Endodermal cell (in vitro differentiated cells): ENCODE measurements at regions not wholly inside any gene's neighbourhood (a gene's known extent, or its start where the extent isn't known, plus 50 kb on each side); places are given as distances from the start of the nearest gene placed in this dataset.
"Not testable (repeated sequence)": the region's sequence is repeated elsewhere in the genome, so short reads cannot be mapped to it uniquely, and the experiment has no call there.

Experiments used
- DNase-seq: peaks from one replicate; pipeline ENCODE4 v3.0.0-alpha.2; 2017
- H3K27ac ChIP-seq: 2 replicates; pipeline ENCODE4 v1.5.1; 2013; ENCODE audit warnings: mild to moderate bottlenecking, low read depth, low read length, moderate library complexity
- H3K27me3 ChIP-seq: 2 replicates; pipeline ENCODE4 v1.6.1; 2013; ENCODE audit warnings: mild to moderate bottlenecking, low read length, moderate library complexity; ENCODE audit not compliant: insufficient read depth, control insufficient read depth, poor library complexity, severe bottlenecking
- H3K36me3 ChIP-seq: 2 replicates; pipeline ENCODE4 v1.7.0; 2013; ENCODE audit warnings: mild to moderate bottlenecking, low read length, moderate library complexity; ENCODE audit not compliant: control insufficient read depth, insufficient read depth
- H3K4me1 ChIP-seq: one replicate; pipeline ENCODE4 v1.7.0; 2013; ENCODE audit warnings: low read length; ENCODE audit not compliant: control insufficient read depth, insufficient read depth
- H3K4me3 ChIP-seq: 2 replicates; pipeline ENCODE4 v1.5.1; 2013; ENCODE audit warnings: mild to moderate bottlenecking, low read length, moderate library complexity
- H3K9ac ChIP-seq: 2 replicates; pipeline ENCODE4 v1.6.1; 2013; ENCODE audit warnings: mild to moderate bottlenecking, low read length, moderate library complexity; ENCODE audit not compliant: poor library complexity, severe bottlenecking; ENCODE audit errors: extremely low read depth
- H3K9me3 ChIP-seq: 2 replicates; pipeline ENCODE4 v1.6.1; 2013; ENCODE audit warnings: mild to moderate bottlenecking, low read length, moderate library complexity; ENCODE audit not compliant: control insufficient read depth
- H3K27ac Mint-ChIP-seq: 2 replicates; pipeline ENCODE4 v1.8.0; 2020; ENCODE audit warnings: mixed read lengths
- H3K27me3 Mint-ChIP-seq: 2 replicates; pipeline ENCODE4 v1.8.0; 2021; ENCODE audit warnings: mild to moderate bottlenecking, mixed read lengths; ENCODE audit not compliant: insufficient read depth
- H3K36me3 Mint-ChIP-seq: 2 replicates; pipeline ENCODE4 v1.8.0; 2020; ENCODE audit warnings: low read depth, mixed read lengths
- H3K4me1 Mint-ChIP-seq: 2 replicates; pipeline ENCODE4 v1.8.0; 2020; ENCODE audit warnings: mixed read lengths
- H3K4me3 Mint-ChIP-seq: 2 replicates; pipeline ENCODE4 v1.8.0; 2020; ENCODE audit warnings: mild to moderate bottlenecking, moderate library complexity, mixed read lengths
- H3K9me3 Mint-ChIP-seq: 2 replicates; pipeline ENCODE4 v1.8.0; 2020; ENCODE audit warnings: mild to moderate bottlenecking, mixed read lengths
- WGBS, 2 experiments: methylation state at CpG; one replicate each; pipeline versions ENCODE4 v1.1.5 to v1.1.7; 2013; ENCODE audit warnings: missing lambda C conversion rate in 2 of 2, mixed read lengths in 1 of 2; ENCODE audit not compliant: insufficient coverage in 1 of 2, insufficient read length in 1 of 2; 5-methylcytosine and 5-hydroxymethylcytosine counted together

DNA sequence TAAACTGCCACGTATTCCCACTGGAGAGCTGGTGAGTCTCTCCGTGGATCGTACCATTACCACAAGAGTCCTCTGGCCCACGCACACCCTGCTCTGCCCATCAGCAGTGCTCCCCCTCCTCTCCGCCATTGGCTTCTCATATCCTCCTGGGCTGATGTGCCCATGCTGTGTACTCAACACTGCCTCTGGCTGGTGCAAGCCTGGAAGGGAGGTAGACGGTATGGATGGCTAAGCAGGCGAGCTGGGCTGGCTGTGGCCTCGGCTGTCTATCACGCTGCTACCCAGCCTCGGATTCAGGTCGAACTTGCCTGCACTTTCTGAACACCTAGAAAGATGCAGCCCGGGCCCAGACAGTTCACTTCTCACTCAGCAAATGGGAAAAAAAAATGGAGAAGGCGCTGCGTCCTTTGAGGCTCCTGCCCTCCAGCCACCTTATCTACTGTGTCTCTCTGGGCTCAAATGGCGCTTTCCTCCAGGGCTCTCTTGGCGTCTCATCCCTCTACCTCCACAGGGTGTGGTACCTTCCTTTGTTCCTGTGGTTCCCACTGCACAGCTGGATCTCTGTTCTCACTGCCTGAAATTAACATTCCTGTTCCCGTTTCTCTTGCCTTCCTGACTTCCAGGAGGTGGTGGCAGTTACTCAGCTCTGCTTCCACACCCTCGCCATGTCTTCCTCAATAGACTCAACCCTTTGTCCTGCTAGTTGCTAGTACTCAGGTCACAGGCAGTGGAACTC, 262.3 kb upstream of the PLGLB1 start:
- WGBS, 2 experiments, result 76 to 79% methylated on average over 7 to 14 of the region's 18 CpGs
- H3K4me3 Mint-ChIP-seq, H3K9ac ChIP-seq, H3K27me3 Mint-ChIP-seq, H3K27ac ChIP-seq, H3K36me3 ChIP-seq, H3K9me3 ChIP-seq, H3K9me3 Mint-ChIP-seq, H3K27me3 ChIP-seq, H3K4me3 ChIP-seq, H3K4me1 ChIP-seq, H3K4me1 Mint-ChIP-seq, H3K27ac Mint-ChIP-seq, H3K36me3 Mint-ChIP-seq: not testable (repeated sequence)
- DNase-seq, result peak; percentile 67

DNA sequence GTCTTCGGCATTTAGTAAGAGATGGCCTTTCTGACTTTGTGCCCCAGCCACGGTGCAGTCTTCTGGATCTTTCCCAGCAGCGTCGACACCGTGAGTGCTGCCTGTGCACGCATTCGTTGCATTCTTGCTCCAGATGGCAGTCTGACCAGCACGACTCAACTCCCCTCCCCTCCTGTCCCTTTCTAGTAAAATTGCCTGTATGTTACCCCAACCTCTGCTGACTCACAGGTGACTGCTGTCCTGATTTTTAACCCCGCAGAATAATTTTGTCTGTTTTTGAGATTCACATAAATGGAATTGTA, 262.8 kb upstream of the PLGLB1 start:
- not testable (repeated sequence) for H3K9ac ChIP-seq, H3K4me1 Mint-ChIP-seq, H3K27ac Mint-ChIP-seq, DNase-seq, H3K9me3 ChIP-seq, H3K27me3 Mint-ChIP-seq, H3K27ac ChIP-seq, H3K4me1 ChIP-seq, H3K9me3 Mint-ChIP-seq, H3K36me3 Mint-ChIP-seq, H3K4me3 Mint-ChIP-seq, H3K36me3 ChIP-seq, H3K4me3 ChIP-seq, H3K27me3 ChIP-seq
- WGBS, 2 experiments, result no CpG with 5 or more reads among the region's 9 CpGs

DNA sequence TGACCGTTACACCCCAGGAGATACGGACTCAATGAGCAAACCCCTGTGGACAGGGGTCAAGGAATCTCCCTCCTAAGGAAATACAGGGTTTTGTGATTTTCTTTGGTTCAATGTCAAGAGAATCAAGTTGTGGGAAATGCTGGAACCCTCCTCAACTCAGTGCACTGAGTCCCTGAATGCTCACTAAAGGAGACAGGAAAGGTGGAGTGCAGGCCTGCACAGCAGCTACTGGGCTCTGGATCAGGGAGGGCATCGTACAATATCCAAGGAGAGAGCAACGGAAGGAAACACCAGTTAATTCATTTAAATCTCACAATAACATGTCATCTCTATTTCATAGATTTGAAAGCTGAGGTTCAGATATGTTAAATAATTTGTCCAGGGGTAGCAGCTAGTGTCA, 263.5 kb upstream of the PLGLB1 start:
- not testable (repeated sequence) for H3K4me3 ChIP-seq, H3K9me3 Mint-ChIP-seq, H3K36me3 ChIP-seq, H3K27ac ChIP-seq, H3K36me3 Mint-ChIP-seq, H3K4me1 ChIP-seq, H3K4me3 Mint-ChIP-seq, H3K9ac ChIP-seq, DNase-seq, H3K27me3 ChIP-seq, H3K9me3 ChIP-seq, H3K27me3 Mint-ChIP-seq, H3K4me1 Mint-ChIP-seq, H3K27ac Mint-ChIP-seq
- 96 to 100% methylated on average over 1 to 4 of the region's 4 CpGs for WGBS, 2 experiments

DNA sequence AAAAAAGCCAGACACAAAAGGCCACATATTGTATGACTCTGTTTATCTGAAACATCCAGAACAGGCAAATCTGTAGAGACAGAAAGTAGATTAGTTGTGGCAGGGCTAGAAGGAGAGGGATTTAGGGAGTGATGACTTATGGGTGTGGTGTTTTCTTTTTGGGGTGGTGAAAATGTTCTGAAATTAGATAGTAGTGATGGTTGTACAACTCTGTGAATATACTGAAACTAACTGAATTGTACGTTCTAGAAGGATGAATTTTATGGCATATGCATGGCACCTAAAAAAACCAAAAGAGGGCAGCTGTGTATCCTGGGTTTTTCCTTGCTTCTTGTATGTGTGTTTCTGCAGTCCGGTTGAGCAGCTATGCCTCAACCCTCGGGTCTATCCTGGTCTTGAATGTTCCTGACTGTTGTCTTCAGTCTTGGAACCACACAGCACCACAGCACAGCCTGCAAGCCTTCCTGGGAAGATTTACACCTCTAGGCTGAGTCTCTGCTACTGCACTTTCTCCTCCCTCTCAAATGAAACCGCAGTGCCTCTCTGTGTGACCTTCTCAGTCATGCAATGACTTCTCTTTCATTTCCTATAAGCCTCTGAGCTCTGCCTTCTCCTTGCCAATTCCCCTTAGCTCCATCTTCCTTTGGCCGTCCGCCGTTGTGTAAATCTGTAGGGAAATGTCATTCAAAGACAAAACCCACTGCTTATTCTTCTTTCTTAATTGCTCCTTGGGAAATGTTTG, 269.1 kb upstream of the PLGLB1 start:
- not testable (repeated sequence) for H3K27me3 Mint-ChIP-seq, H3K36me3 ChIP-seq, H3K4me1 Mint-ChIP-seq, H3K4me1 ChIP-seq, H3K36me3 Mint-ChIP-seq, H3K9me3 ChIP-seq, H3K27me3 ChIP-seq, H3K27ac ChIP-seq, H3K9me3 Mint-ChIP-seq, DNase-seq, H3K9ac ChIP-seq, H3K4me3 ChIP-seq, H3K4me3 Mint-ChIP-seq, H3K27ac Mint-ChIP-seq
- WGBS, 2 experiments, result 97% methylated on average over 6 of the region's 7 CpGs; no CpG with 5 or more reads in 1 of the 2 experiments

DNA sequence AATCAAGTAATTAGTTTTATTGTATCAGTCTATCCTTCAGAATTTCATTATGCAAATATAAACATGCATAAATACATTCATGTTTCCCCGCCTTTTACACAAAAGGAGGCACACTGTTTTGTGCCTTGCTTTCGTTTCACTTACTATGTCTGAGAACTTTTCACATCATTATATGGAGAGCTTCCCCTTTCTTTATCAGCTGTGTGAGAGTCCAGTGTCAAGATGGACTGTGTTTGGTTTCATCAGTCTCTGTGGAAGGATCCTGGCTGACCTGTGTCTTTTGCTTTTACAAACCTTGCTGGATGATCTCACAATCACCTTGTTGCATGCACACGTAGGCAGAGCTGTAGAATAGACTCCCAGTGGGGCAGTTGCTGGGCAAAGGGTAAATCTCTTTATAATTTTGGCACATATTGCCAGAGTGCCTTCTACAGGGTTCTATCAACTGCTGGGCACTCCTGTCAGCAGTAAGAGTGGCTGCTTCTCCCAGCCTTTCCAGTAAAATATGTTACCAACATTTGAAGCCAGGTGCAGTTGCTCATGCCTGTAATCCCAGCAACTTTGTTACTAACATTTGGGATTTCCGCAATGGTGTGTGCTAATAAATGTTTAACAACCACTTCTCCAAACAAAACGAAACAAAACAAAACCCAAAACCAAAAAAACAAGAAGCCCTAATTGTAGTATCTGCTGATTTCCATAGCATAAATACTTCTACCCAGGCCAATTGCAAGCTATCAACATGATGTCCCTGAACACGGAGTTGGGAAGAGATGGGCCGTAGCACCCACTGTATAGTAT, 270.0 kb upstream of the PLGLB1 start:
- DNase-seq, H3K9me3 Mint-ChIP-seq, H3K27ac Mint-ChIP-seq, H3K27me3 Mint-ChIP-seq, H3K4me1 Mint-ChIP-seq, H3K4me3 ChIP-seq, H3K36me3 ChIP-seq, H3K4me1 ChIP-seq, H3K27ac ChIP-seq, H3K36me3 Mint-ChIP-seq, H3K9me3 ChIP-seq, H3K9ac ChIP-seq, H3K4me3 Mint-ChIP-seq, H3K27me3 ChIP-seq: not testable (repeated sequence)
- WGBS, 2 experiments, result 88% methylated on average over 4 of the region's 7 CpGs; no CpG with 5 or more reads in 1 of the 2 experiments

DNA sequence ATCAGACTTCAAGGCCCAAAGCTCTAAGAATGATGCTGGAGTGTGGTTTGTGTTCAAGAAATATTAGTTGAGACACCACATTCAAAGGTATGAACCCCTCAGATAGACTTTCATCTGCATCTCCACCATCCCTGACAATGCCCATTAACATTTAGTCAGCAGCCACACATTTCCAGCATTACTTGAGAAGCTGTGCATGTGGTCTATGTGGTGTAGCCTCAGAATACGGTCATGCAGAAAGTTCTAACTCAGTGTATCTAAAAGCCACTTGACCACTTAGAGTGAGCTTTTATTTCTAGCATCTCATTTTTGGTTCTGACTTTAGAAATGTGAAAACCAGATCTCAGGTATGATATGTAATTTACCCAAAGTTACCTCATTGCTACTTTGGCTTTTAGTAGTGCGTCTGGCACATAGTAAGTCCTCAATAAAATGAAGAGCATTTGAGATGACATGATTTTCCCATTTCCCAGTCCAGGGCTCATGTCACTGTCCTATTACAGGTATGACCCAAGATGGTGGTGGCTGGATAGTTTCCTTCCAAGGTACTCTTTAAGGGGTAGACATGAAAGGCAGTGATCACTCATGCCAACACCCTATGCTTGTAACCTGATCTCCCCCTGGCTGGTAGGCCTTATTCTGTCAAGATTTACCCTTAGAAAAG, 272.4 kb upstream of the PLGLB1 start:
- not testable (repeated sequence) for H3K27ac ChIP-seq, H3K9ac ChIP-seq

More for the DNA sequence above, 272.4 kb upstream of the PLGLB1 start:
- not testable (repeated sequence) for H3K36me3 ChIP-seq, H3K27me3 ChIP-seq, H3K4me3 ChIP-seq, H3K36me3 Mint-ChIP-seq, H3K9me3 Mint-ChIP-seq, H3K4me3 Mint-ChIP-seq, H3K4me1 Mint-ChIP-seq, H3K4me1 ChIP-seq, H3K27me3 Mint-ChIP-seq, H3K27ac Mint-ChIP-seq, DNase-seq, H3K9me3 ChIP-seq
- WGBS, 2 experiments, result 93% methylated on average over 2 of the region's 2 CpGs; no CpG with 5 or more reads in 1 of the 2 experiments
